Activated CD4-positive, alpha-beta T cell treated with anti-CD3 and anti-CD28 coated beads, Interleukin-2, amount 10 ng/mL, durations not matched to agents 24 days and 14 days (primary cell): ENCODE measurements at regions not wholly inside any gene's neighbourhood (a gene's known extent, or its start where the extent isn't known, plus 50 kb on each side); places are given as distances from the start of the nearest gene placed in this dataset.
A peak's percentile ranks its signal among the peaks of the same experiment; 100 is the strongest.

ENCODE experiments used
- DNase-seq: peaks from one replicate; pipeline ENCODE4 v3.0.0; 2022
- H3K27ac Mint-ChIP-seq: one replicate; pipeline ENCODE4 v1.8.0; 2022; ENCODE audit warnings: mild to moderate bottlenecking, mixed read lengths
- H3K27me3 Mint-ChIP-seq: one replicate; pipeline ENCODE4 v1.8.0; 2022; ENCODE audit warnings: mixed read lengths
- H3K36me3 Mint-ChIP-seq: one replicate; pipeline ENCODE4 v1.8.0; 2022; ENCODE audit warnings: low read depth, mild to moderate bottlenecking, mixed read lengths
- H3K4me1 Mint-ChIP-seq: one replicate; pipeline ENCODE4 v1.8.0; 2021; ENCODE audit warnings: mixed read lengths
- H3K4me3 Mint-ChIP-seq: one replicate; pipeline ENCODE4 v1.8.0; 2022; ENCODE audit warnings: mild to moderate bottlenecking, moderate library complexity, mixed read lengths
- H3K9me3 Mint-ChIP-seq: one replicate; pipeline ENCODE4 v1.8.0; 2021; ENCODE audit warnings: mixed read lengths
- intact Hi-C: fragments of 100-400 bp; cut with micrococcal nuclease; formaldehyde crosslinking; loops from one replicate; pipeline ENCODE4 v1.15.1; 2023

- no peaks in the 10 kb centered on the region for H3K4me1 Mint-ChIP-seq
- no peaks in the 10 kb centered on the region for H3K27me3 Mint-ChIP-seq
- peak; percentile 61 for DNase-seq
- peaks cover 3% of the 10 kb centered on the region for H3K9me3 Mint-ChIP-seq
- intact Hi-C loops: no loop called here
- no peak overlapping the region for H3K4me3 Mint-ChIP-seq
- H3K36me3 Mint-ChIP-seq: no peaks in the 10 kb centered on the region
- no peak overlapping the region for H3K27ac Mint-ChIP-seq
Measured at GRCh38 chr16:6081320-6081976, 983.9 kb upstream of the EEF2KMT start.

- Mint-ChIP-seq H3K36me3 (no peaks in the 10 kb centered on the region), H3K4me3 (no peak overlapping the region), H3K27ac (no peak overlapping the region), H3K27me3 (no peaks in the 10 kb centered on the region), H3K9me3 (peaks cover 3% of the 10 kb centered on the region), H3K4me1 (no peaks in the 10 kb centered on the region)
- DNase-seq: no peak
- intact Hi-C loops: no loop called here
Measured at GRCh38 chr16:6076631-6077030, 979.0 kb upstream of the EEF2KMT start.

- Mint-ChIP-seq H3K27me3 (no peaks in the 10 kb centered on the region), H3K4me3 (no peak overlapping the region), H3K36me3 (no peaks in the 10 kb centered on the region), H3K4me1 (no peaks in the 10 kb centered on the region), H3K9me3 (peaks cover 5% of the 10 kb centered on the region), H3K27ac (no peak overlapping the region)
- intact Hi-C loops: no loop called here
- DNase-seq: no peak
Measured at GRCh38 chr16:6068063-6068462, 970.5 kb upstream of the EEF2KMT start.

GRCh38 chr16:6066652-6067051 is 969.1 kb upstream of the EEF2KMT start:
- no peak overlapping the region for H3K27ac Mint-ChIP-seq

GRCh38 chr16:6063526-6063925 is 965.9 kb upstream of the EEF2KMT start:
- Mint-ChIP-seq H3K27me3 (no peaks in the 10 kb centered on the region), H3K36me3 (no peaks in the 10 kb centered on the region), H3K4me1 (no peaks in the 10 kb centered on the region), H3K27ac (no peak overlapping the region), H3K4me3 (no peak overlapping the region), H3K9me3 (peaks cover 5% of the 10 kb centered on the region)
- intact Hi-C loops: no loop called here
- DNase-seq: no peak

More at GRCh38 chr16:6066652-6067051, 969.1 kb upstream of the EEF2KMT start:
- Mint-ChIP-seq H3K9me3 (peaks cover 5% of the 10 kb centered on the region), H3K4me1 (no peaks in the 10 kb centered on the region), H3K4me3 (no peak overlapping the region), H3K36me3 (no peaks in the 10 kb centered on the region), H3K27me3 (no peaks in the 10 kb centered on the region)
- no peak for DNase-seq
- intact Hi-C loops: no loop called here

GRCh38 chr16:6059671-6060070 is 962.1 kb upstream of the EEF2KMT start:
- Mint-ChIP-seq H3K36me3 (no peaks in the 10 kb centered on the region), H3K9me3 (no peaks in the 10 kb centered on the region), H3K4me3 (no peak overlapping the region), H3K27ac (no peak overlapping the region), H3K4me1 (no peaks in the 10 kb centered on the region), H3K27me3 (no peaks in the 10 kb centered on the region)
- intact Hi-C loops: no loop called here
- no peak for DNase-seq

- Mint-ChIP-seq H3K27me3 (no peaks in the 10 kb centered on the region), H3K4me3 (no peak overlapping the region), H3K36me3 (no peaks in the 10 kb centered on the region), H3K9me3 (no peaks in the 10 kb centered on the region), H3K27ac (no peak overlapping the region), H3K4me1 (no peaks in the 10 kb centered on the region)
- no peak for DNase-seq
- intact Hi-C loops: no loop called here
Measured at GRCh38 chr16:6057821-6058220, 960.2 kb upstream of the EEF2KMT start.

- no peak overlapping the region for H3K27ac Mint-ChIP-seq
- H3K36me3 Mint-ChIP-seq: no peaks in the 10 kb centered on the region
- H3K4me1 Mint-ChIP-seq: no peaks in the 10 kb centered on the region
- no peaks in the 10 kb centered on the region for H3K9me3 Mint-ChIP-seq
- no peak overlapping the region for H3K4me3 Mint-ChIP-seq
- no peaks in the 10 kb centered on the region for H3K27me3 Mint-ChIP-seq
- DNase-seq: no peak
- intact Hi-C loops: no loop called here
Measured at GRCh38 chr16:6048017-6048416, 950.4 kb upstream of the EEF2KMT start.

- Mint-ChIP-seq H3K4me3 (no peak overlapping the region), H3K9me3 (no peaks in the 10 kb centered on the region), H3K27ac (no peak overlapping the region), H3K36me3 (no peaks in the 10 kb centered on the region), H3K4me1 (no peaks in the 10 kb centered on the region), H3K27me3 (no peaks in the 10 kb centered on the region)
- intact Hi-C loops: no loop called here
- no peak for DNase-seq
Measured at GRCh38 chr16:6047325-6047724, 949.7 kb upstream of the EEF2KMT start.

GRCh38 chr16:6038941-6039645 is 941.5 kb upstream of the EEF2KMT start:
- H3K4me3 Mint-ChIP-seq: no peak overlapping the region
- no peaks in the 10 kb centered on the region for H3K36me3 Mint-ChIP-seq
- intact Hi-C loops: no loop called here
- H3K27ac Mint-ChIP-seq: no peak overlapping the region
- no peaks in the 10 kb centered on the region for H3K27me3 Mint-ChIP-seq
- DNase-seq: no peak
- H3K4me1 Mint-ChIP-seq: no peaks in the 10 kb centered on the region
- peaks cover 9% of the 10 kb centered on the region for H3K9me3 Mint-ChIP-seq

GRCh38 chr16:6035161-6035560 is 937.6 kb upstream of the EEF2KMT start:
- Mint-ChIP-seq H3K27me3 (no peaks in the 10 kb centered on the region), H3K4me3 (no peak overlapping the region), H3K4me1 (no peaks in the 10 kb centered on the region), H3K27ac (no peak overlapping the region), H3K9me3 (peaks cover 14% of the 10 kb centered on the region), H3K36me3 (no peaks in the 10 kb centered on the region)
- DNase-seq: no peak
- intact Hi-C loops: no loop called here

GRCh38 chr16:6034511-6034910 is 936.9 kb upstream of the EEF2KMT start:
- peaks cover 14% of the 10 kb centered on the region for H3K9me3 Mint-ChIP-seq
- no peaks in the 10 kb centered on the region for H3K36me3 Mint-ChIP-seq
- H3K27me3 Mint-ChIP-seq: no peaks in the 10 kb centered on the region
- no peak overlapping the region for H3K4me3 Mint-ChIP-seq
- H3K27ac Mint-ChIP-seq: no peak overlapping the region
- intact Hi-C loops: no loop called here
- no peaks in the 10 kb centered on the region for H3K4me1 Mint-ChIP-seq
- DNase-seq: no peak

GRCh38 chr16:6032438-6032837 is 934.8 kb upstream of the EEF2KMT start:
- Mint-ChIP-seq H3K27me3 (no peaks in the 10 kb centered on the region), H3K27ac (no peak overlapping the region), H3K9me3 (peaks cover 14% of the 10 kb centered on the region), H3K36me3 (no peaks in the 10 kb centered on the region), H3K4me1 (no peaks in the 10 kb centered on the region), H3K4me3 (no peak overlapping the region)
- intact Hi-C loops: no loop called here
- no peak for DNase-seq

GRCh38 chr16:6031567-6031966 is 934.0 kb upstream of the EEF2KMT start:
- H3K27me3 Mint-ChIP-seq: no peaks in the 10 kb centered on the region
- H3K9me3 Mint-ChIP-seq: peaks cover 14% of the 10 kb centered on the region
- intact Hi-C loops: no loop called here
- no peak for DNase-seq
- no peak overlapping the region for H3K27ac Mint-ChIP-seq
- H3K4me3 Mint-ChIP-seq: no peak overlapping the region
- no peaks in the 10 kb centered on the region for H3K36me3 Mint-ChIP-seq
- H3K4me1 Mint-ChIP-seq: no peaks in the 10 kb centered on the region

- Mint-ChIP-seq H3K4me3 (no peak overlapping the region), H3K36me3 (no peaks in the 10 kb centered on the region), H3K27ac (no peak overlapping the region), H3K9me3 (peaks cover 14% of the 10 kb centered on the region), H3K27me3 (no peaks in the 10 kb centered on the region), H3K4me1 (no peaks in the 10 kb centered on the region)
- intact Hi-C loops: no loop called here
- no peak for DNase-seq
Measured at GRCh38 chr16:6031102-6031501, 933.5 kb upstream of the EEF2KMT start.
